Heart right ventricle (tissue), 16 donors: ENCODE measurements at regions not wholly inside any gene's neighbourhood (a gene's known extent, or its start where the extent isn't known, plus 50 kb on each side); places are given as distances from the start of the nearest gene placed in this dataset.

ENCODE experiments used
- ATAC-seq, 8 donors: fragments of 200-7000 bp; cut with Tn5 transposase; one replicate each; pipeline ENCODE4 v1.9.1; 2020; ENCODE audit warnings: mild to moderate bottlenecking in 8 of 8, moderate library complexity in 8 of 8, moderate number of reproducible peaks in 1 of 8
- DNase-seq, 2 donors: peaks; one replicate each; pipeline ENCODE4 v3.0.0-alpha.2; 2020
- H3K27ac ChIP-seq, 10 donors: fragments of 200-600 bp; sonication (generic) in 2 of 10; one replicate each; pipeline versions ENCODE4 v1.5.0 to v1.8.0; 2020 to 2022; ENCODE audit warnings: mild to moderate bottlenecking in 3 of 10
- H3K27me3 ChIP-seq, 7 donors: fragments of 200-600 bp; one replicate each; pipeline ENCODE4 v1.8.0; 2021 to 2022; ENCODE audit warnings: mild to moderate bottlenecking in 2 of 7
- H3K36me3 ChIP-seq, 9 donors: fragments of 200-600 bp; sonication (generic) in 1 of 9; one replicate each; pipeline versions ENCODE4 v1.5.0 to v1.8.0; 2020 to 2022; ENCODE audit warnings: mild to moderate bottlenecking in 2 of 9
- H3K4me1 ChIP-seq, 9 donors: fragments of 200-600 bp; sonication (generic) in 1 of 9; one replicate each; pipeline versions ENCODE4 v1.5.0 to v1.8.0; 2020 to 2022; ENCODE audit warnings: mild to moderate bottlenecking in 4 of 9
- H3K4me3 ChIP-seq, 10 donors: fragments of 200-600 bp; sonication (generic) in 2 of 10; one replicate each; pipeline versions ENCODE4 v1.5.0 to v1.8.0; 2020 to 2022; ENCODE audit warnings: mild to moderate bottlenecking in 7 of 10, moderate library complexity in 2 of 10
- H3K9me3 ChIP-seq, 11 donors: fragments of 200-600 bp in 10 of 11; sonication (generic) in 2 of 11; one replicate each; pipeline versions ENCODE4 v1.5.0 to v1.8.0; 2013 to 2022; ENCODE audit warnings: mild to moderate bottlenecking in 2 of 11, control low read depth in 1 of 11, moderate library complexity in 1 of 11
- CTCF ChIP-seq, 9 donors: fragments of 200-600 bp; sonication (generic) in 2 of 9; IDR thresholded peaks; one replicate each; pipeline versions ENCODE4 v1.5.0 to v1.8.0; 2021 to 2022; ENCODE audit warnings: antibody characterized with exemption in 9 of 9, mild to moderate bottlenecking in 5 of 9, moderate library complexity in 1 of 9
- WGBS, 2 donors: extraction: QIAGEN DNeasy Blood & Tissue Kit; methylation state at CpG; one replicate each; pipeline ENCODE4 v1.1.7; 2013; ENCODE audit warnings: inconsistent platforms in 1 of 2; 5-methylcytosine and 5-hydroxymethylcytosine counted together
- intact Hi-C, 10 donors: fragments of 100-400 bp; cut with DNase I; formaldehyde crosslinking; loops; one replicate each; pipeline versions ENCODE4 v1.11.1 to v1.14.2; 2022
- donor health status: Arrhythmogenic right ventricular cardiomyopathy.
- donor health status: ischemic (EF 13 %, LVEDD 7.1; RV severe dilation, severe dysfunction).
- donor health status: healthy with polysubstance abuse.
- donor health status: DM: no; HTN: yes; CAD: no.
- donor health status: DM: no; HTN: no; CAD: no.
- donor health status: ischemic (EF 25% LVEDD 6.9; RV normal size, moderate dysfunction).
- donor health status: ischemic (EF 25% LVEDD 5.7; RV mildly dilated, moderate dysfunction).
- donor health status: healthy.
- donor health status: DM: yes; HTN: yes; CAD: no.
- donor health status: Ischemic cardiomyopathy.
- donor health status: ischemic (EF 35%, LVEDD 5.7; RV mildly dilated, moderate dysfunction).
- donor health status: nonischemic (EF 11% LVEDD 7.7; RV severe dilation, severe dysfunction).
- donor health status: DM: yes; HTN: yes; CAD: no.
- donor health status: PGD.
- donor health status: ischemic (EF 29% LVEDD 5.4; RV normal size, mild dysfunction).
- donor health status: nonischemic (EF 23%, LVEDD 6.1; RV moderate dilation, normal function).

GRCh38 chr18:38587571-38587970 is 1022.0 kb upstream of the CELF4 start:
- no peak for ATAC-seq
- Histone ChIP-seq H3K36me3 (no peaks in the 10 kb centered on the region), H3K9me3 (no peaks in the 10 kb centered on the region), H3K27ac (no peak overlapping the region), H3K4me3 (no peak overlapping the region), H3K27me3 (no peaks in the 10 kb centered on the region), H3K4me1 (no peaks in the 10 kb centered on the region)
- TF ChIP-seq CTCF (IDR thresholded peaks at IDR 0.05), result no peak
- 93 to 97% methylated on average over 1 of the region's 1 CpG for WGBS, 2 donors
- intact Hi-C loops, result loop anchor here in 1 of 10 donors (10.0 kb wide), 1 partner anchor 47 kb away; no protein-coding TSS in a partner anchor
- no peak for DNase-seq

GRCh38 chr18:38586327-38586726 is 1020.7 kb upstream of the CELF4 start:
- Histone ChIP-seq H3K9me3 (no peaks in the 10 kb centered on the region), H3K4me1 (no peaks in the 10 kb centered on the region), H3K4me3 (no peak overlapping the region), H3K27me3 (peaks cover 0 to 5% (median 0%) of the 10 kb centered on the region in 7 donors), H3K27ac (no peak overlapping the region), H3K36me3 (no peaks in the 10 kb centered on the region)
- ATAC-seq (peak in 1 of 8 donors; percentile 14), DNase-seq (no peak)
- TF ChIP-seq CTCF (IDR thresholded peaks at IDR 0.05), result no peak
- intact Hi-C loops, result loop anchor here in 1 of 10 donors (10.0 kb wide), 1 partner anchor 48 kb away; no protein-coding TSS in a partner anchor
- WGBS, 2 donors, result 61 to 68% methylated on average over 2 of the region's 2 CpGs

GRCh38 chr18:38579764-38580163 is 1014.2 kb upstream of the CELF4 start:
- no peak for TF ChIP-seq CTCF (IDR thresholded peaks at IDR 0.05)
- Histone ChIP-seq H3K4me1 (peaks cover 0 to 11% (median 0%) of the 10 kb centered on the region in 9 donors), H3K27ac (no peak overlapping the region), H3K27me3 (peaks cover 0 to 5% (median 0%) of the 10 kb centered on the region in 7 donors), H3K9me3 (no peaks in the 10 kb centered on the region), H3K36me3 (no peaks in the 10 kb centered on the region), H3K4me3 (no peak overlapping the region)
- no peak for DNase-seq
- 79 to 82% methylated on average over 1 of the region's 1 CpG for WGBS, 2 donors
- ATAC-seq, result no peak
- intact Hi-C loops, result loop anchor here in 1 of 10 donors (10.0 kb wide), 1 partner anchor 55 kb away; no protein-coding TSS in a partner anchor

GRCh38 chr18:38576916-38577315 is 1011.3 kb upstream of the CELF4 start:
- peak in 4 of 8 donors; percentile 42 to 82 (median 62) for ATAC-seq
- DNase-seq, result no peak
- intact Hi-C loops, result no loop called here
- 64 to 74% methylated on average over 4 of the region's 4 CpGs for WGBS, 2 donors
- no peak overlapping the region for H3K27ac ChIP-seq
- no peak for TF ChIP-seq CTCF (IDR thresholded peaks at IDR 0.05)
- peaks cover 0 to 11% (median 0%) of the 10 kb centered on the region in 9 donors for H3K4me1 ChIP-seq
- H3K4me3 ChIP-seq, result no peak overlapping the region
- peaks cover 0 to 1% (median 0%) of the 10 kb centered on the region in 7 donors for H3K27me3 ChIP-seq
- no peaks in the 10 kb centered on the region for H3K9me3 ChIP-seq
- no peaks in the 10 kb centered on the region for H3K36me3 ChIP-seq
